H9 (cell line): ENCODE measurements at regions not wholly inside any gene's neighbourhood (a gene's known extent, or its start where the extent isn't known, plus 50 kb on each side); places are given as distances from the start of the nearest gene placed in this dataset.

Experiments used
- DNase-seq: peaks from one replicate; pipeline ENCODE4 v3.0.0-alpha.2; 2017
- H2AFZ ChIP-seq: one replicate; pipeline ENCODE4 v1.6.1; 2013; ENCODE audit warnings: mild to moderate bottlenecking, low read length, control low read depth, moderate library complexity
- H2AK5ac ChIP-seq: 2 replicates; pipeline ENCODE4 v1.6.1; 2013; ENCODE audit warnings: low read length, control low read depth, mixed read lengths; ENCODE audit not compliant: insufficient read length
- H2BK120ac ChIP-seq: one replicate; pipeline ENCODE4 v1.6.1; 2013; ENCODE audit warnings: low read depth, mild to moderate bottlenecking, low read length, control low read depth, inconsistent platforms; ENCODE audit not compliant: poor library complexity, severe bottlenecking
- H2BK12ac ChIP-seq: 2 replicates; pipeline ENCODE4 v1.6.1; 2013; ENCODE audit warnings: low read length, control low read depth, mixed read lengths, low read depth; ENCODE audit not compliant: insufficient read length
- H2BK15ac ChIP-seq: 2 replicates; pipeline ENCODE4 v1.6.1; 2013; ENCODE audit warnings: low read depth, low read length, control low read depth
- H2BK20ac ChIP-seq: one replicate; pipeline ENCODE4 v1.6.1; 2013; ENCODE audit warnings: low read depth, mild to moderate bottlenecking, low read length, control low read depth, inconsistent platforms; ENCODE audit not compliant: poor library complexity, severe bottlenecking
- H2BK5ac ChIP-seq: 2 replicates; pipeline ENCODE4 v1.6.1; 2013; ENCODE audit warnings: low read length, control low read depth, mixed read lengths; ENCODE audit not compliant: insufficient read length
- H3K14ac ChIP-seq: 2 replicates; pipeline ENCODE4 v1.6.1; 2013; ENCODE audit warnings: low read length, control low read depth; ENCODE audit not compliant: insufficient read depth
- H3K18ac ChIP-seq: 2 replicates; pipeline ENCODE4 v1.6.1; 2013; ENCODE audit warnings: low read depth, mild to moderate bottlenecking, mixed read lengths, low read length, control low read depth; ENCODE audit not compliant: insufficient read length
- H3K23ac ChIP-seq: 2 replicates; pipeline ENCODE4 v1.6.1; 2013; ENCODE audit warnings: low read length, control low read depth, mixed read lengths, low read depth; ENCODE audit not compliant: insufficient read length
- H3K23me2 ChIP-seq: 2 replicates; pipeline ENCODE4 v1.6.1; 2013; ENCODE audit warnings: low read depth, mild to moderate bottlenecking, mixed read lengths, low read length, control low read depth; ENCODE audit not compliant: insufficient read length, poor library complexity, severe bottlenecking
- H3K27ac ChIP-seq: 2 replicates; pipeline ENCODE4 v1.5.1; 2013; ENCODE audit warnings: low read length, control low read depth, mixed read lengths, low read depth; ENCODE audit not compliant: insufficient read length
- H3K27me3 ChIP-seq: 2 replicates; pipeline ENCODE4 v1.6.1; 2013; ENCODE audit warnings: low read length, control low read depth, inconsistent platforms; ENCODE audit not compliant: insufficient read depth
- H3K4ac ChIP-seq: 2 replicates; pipeline ENCODE4 v1.6.1; 2013; ENCODE audit warnings: low read depth, mild to moderate bottlenecking, control low read depth, inconsistent platforms, low read length, moderate library complexity
- H3K4me1 ChIP-seq: 2 replicates; pipeline ENCODE4 v1.6.1; 2013; ENCODE audit warnings: low read length, control low read depth, inconsistent platforms; ENCODE audit not compliant: insufficient read depth
- H3K4me2 ChIP-seq: 2 replicates; pipeline ENCODE4 v1.6.1; 2013; ENCODE audit warnings: low read length, control low read depth, mixed read lengths; ENCODE audit not compliant: insufficient read length, insufficient read depth
- H3K56ac ChIP-seq: 2 replicates; pipeline ENCODE4 v1.6.1; 2013; ENCODE audit warnings: low read depth, mild to moderate bottlenecking, mixed read lengths, low read length, control low read depth; ENCODE audit not compliant: insufficient read length
- H3K79me1 ChIP-seq: 2 replicates; pipeline ENCODE4 v1.6.1; 2013; ENCODE audit warnings: low read depth, mild to moderate bottlenecking, moderate library complexity, low read length, control low read depth, inconsistent platforms; ENCODE audit not compliant: insufficient read depth, poor library complexity, severe bottlenecking
- H3K79me2 ChIP-seq: 2 replicates; pipeline ENCODE4 v1.6.1; 2013; ENCODE audit warnings: low read length, control low read depth, inconsistent platforms; ENCODE audit not compliant: insufficient read depth
- H3K9ac ChIP-seq: 2 replicates; pipeline ENCODE4 v1.6.1; 2013; ENCODE audit warnings: low read length, control low read depth, mixed read lengths; ENCODE audit not compliant: insufficient read length; ENCODE audit errors: extremely low read depth
- H3K9me3 ChIP-seq: one replicate; pipeline ENCODE4 v1.6.1; 2013; ENCODE audit warnings: low read depth, low read length, inconsistent platforms; ENCODE audit not compliant: control insufficient read depth
- H3T11ph ChIP-seq: one replicate; pipeline ENCODE4 v1.6.1; 2013; ENCODE audit warnings: mild to moderate bottlenecking, low read length, control low read depth, inconsistent platforms
- H4K20me1 ChIP-seq: one replicate; pipeline ENCODE4 v1.6.1; 2013; ENCODE audit not compliant: control insufficient read depth, insufficient read length, insufficient read depth
- H4K5ac ChIP-seq: 2 replicates; pipeline ENCODE4 v1.6.1; 2013; ENCODE audit warnings: low read depth, mild to moderate bottlenecking, mixed read lengths, low read length, control low read depth; ENCODE audit not compliant: insufficient read length
- H4K8ac ChIP-seq: replicated peaks from 2 replicates; pipeline ENCODE4 v1.6.1; 2013; ENCODE audit warnings: low read length, control low read depth, mixed read lengths, low read depth; ENCODE audit not compliant: insufficient read length
- H4K91ac ChIP-seq: 2 replicates; pipeline ENCODE4 v1.6.1; 2013; ENCODE audit warnings: low read depth, mild to moderate bottlenecking, moderate library complexity, mixed read lengths, low read length, control low read depth; ENCODE audit not compliant: insufficient read length
- H3K27ac Mint-ChIP-seq, 3 experiments: 2 replicates in 2 of 3; 3 replicates in 1 of 3; pipeline ENCODE4 v1.8.0; 2020 to 2021; ENCODE audit warnings: mixed read lengths in 3 of 3, mild to moderate bottlenecking in 1 of 3, moderate library complexity in 1 of 3
- H3K27me3 Mint-ChIP-seq: 2 replicates; pipeline ENCODE4 v1.8.0; 2021; ENCODE audit warnings: low read depth, mild to moderate bottlenecking, moderate library complexity, mixed read lengths
- H3K36me3 Mint-ChIP-seq, 3 experiments: 2 replicates in 2 of 3; 3 replicates in 1 of 3; pipeline ENCODE4 v1.8.0; 2020 to 2021; ENCODE audit warnings: low read depth in 3 of 3, mixed read lengths in 3 of 3; ENCODE audit not compliant: insufficient read depth in 1 of 3
- H3K4me1 Mint-ChIP-seq, 2 experiments: 2 replicates each; pipeline ENCODE4 v1.8.0; 2020; ENCODE audit warnings: mixed read lengths in 2 of 2
- H3K4me3 Mint-ChIP-seq, 2 experiments: 2 replicates in 1 of 2; 3 replicates in 1 of 2; pipeline ENCODE4 v1.8.0; 2020 to 2021; ENCODE audit warnings: mild to moderate bottlenecking in 2 of 2, mixed read lengths in 2 of 2, moderate library complexity in 1 of 2
- H3K9me3 Mint-ChIP-seq, 2 experiments: 2 replicates in 1 of 2; 3 replicates in 1 of 2; pipeline ENCODE4 v1.8.0; 2020; ENCODE audit warnings: mild to moderate bottlenecking in 2 of 2, mixed read lengths in 2 of 2, moderate library complexity in 1 of 2
- WGBS: extraction: QIAGEN DNeasy Blood & Tissue Kit; methylation state at CpG from one replicate; pipeline ENCODE4 v1.1.7; 2013; ENCODE audit warnings: missing lambda C conversion rate, low lambda C conversion rate, mixed read lengths; ENCODE audit not compliant: insufficient read length; ENCODE audit errors: extremely low coverage; 5-methylcytosine and 5-hydroxymethylcytosine counted together
- TF ChIP-seq, protein P1 (sequence below): fragments of 200-600 bp; sonication (generic); conservative IDR thresholded peaks from 3 replicates; pipeline ENCODE4 v1.8.0; 2021; ENCODE audit warnings: antibody characterized with exemption, mild to moderate bottlenecking

GRCh38 chr3:55309336-55309735, 177.8 kb downstream of the WNT5A start:
- no peak overlapping the region for H3T11ph ChIP-seq
- H2BK15ac ChIP-seq = no peak overlapping the region
- no peak overlapping the region for H2BK12ac ChIP-seq
- H3K23ac ChIP-seq = no peak overlapping the region
- Mint-ChIP-seq H3K4me1 (no peaks in the 10 kb centered on the region), H3K9me3 (no peaks in the 10 kb centered on the region), H3K4me3 (no peak overlapping the region), H3K27me3 (peaks cover 3% of the 10 kb centered on the region; the same call in 1 of the 2 replicates), H3K27ac (no peak overlapping the region; a peak in 1 of 7 replicates), H3K36me3 (no peaks in the 10 kb centered on the region)
- no peak overlapping the region for H2AFZ ChIP-seq
- no peak overlapping the region for H3K18ac ChIP-seq
- no peaks in the 10 kb centered on the region for H3K4me1 ChIP-seq
- H3K79me2 ChIP-seq = no peaks in the 10 kb centered on the region
- no peak for DNase-seq
- no peak overlapping the region for H3K27ac ChIP-seq
- H2AK5ac ChIP-seq = no peak overlapping the region
- no peak overlapping the region for H2BK20ac ChIP-seq
- no peaks in the 10 kb centered on the region for H3K9me3 ChIP-seq
- no peak overlapping the region for H4K5ac ChIP-seq
- H2BK5ac ChIP-seq = no peak overlapping the region
- H3K27me3 ChIP-seq = no peaks in the 10 kb centered on the region
- no peaks in the 10 kb centered on the region for H3K23me2 ChIP-seq
- no peak overlapping the region for H3K56ac ChIP-seq
- WGBS = no CpG with 5 or more reads among the region's 3 CpGs
- no peak overlapping the region for H2BK120ac ChIP-seq
- H4K8ac ChIP-seq = no peak overlapping the region
- no peaks in the 10 kb centered on the region for H4K20me1 ChIP-seq
- no peak overlapping the region for H3K4ac ChIP-seq
- H3K14ac ChIP-seq = no peak overlapping the region
- TF ChIP-seq, protein P1, sequence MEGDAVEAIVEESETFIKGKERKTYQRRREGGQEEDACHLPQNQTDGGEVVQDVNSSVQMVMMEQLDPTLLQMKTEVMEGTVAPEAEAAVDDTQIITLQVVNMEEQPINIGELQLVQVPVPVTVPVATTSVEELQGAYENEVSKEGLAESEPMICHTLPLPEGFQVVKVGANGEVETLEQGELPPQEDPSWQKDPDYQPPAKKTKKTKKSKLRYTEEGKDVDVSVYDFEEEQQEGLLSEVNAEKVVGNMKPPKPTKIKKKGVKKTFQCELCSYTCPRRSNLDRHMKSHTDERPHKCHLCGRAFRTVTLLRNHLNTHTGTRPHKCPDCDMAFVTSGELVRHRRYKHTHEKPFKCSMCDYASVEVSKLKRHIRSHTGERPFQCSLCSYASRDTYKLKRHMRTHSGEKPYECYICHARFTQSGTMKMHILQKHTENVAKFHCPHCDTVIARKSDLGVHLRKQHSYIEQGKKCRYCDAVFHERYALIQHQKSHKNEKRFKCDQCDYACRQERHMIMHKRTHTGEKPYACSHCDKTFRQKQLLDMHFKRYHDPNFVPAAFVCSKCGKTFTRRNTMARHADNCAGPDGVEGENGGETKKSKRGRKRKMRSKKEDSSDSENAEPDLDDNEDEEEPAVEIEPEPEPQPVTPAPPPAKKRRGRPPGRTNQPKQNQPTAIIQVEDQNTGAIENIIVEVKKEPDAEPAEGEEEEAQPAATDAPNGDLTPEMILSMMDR = no peak
- H3K9ac ChIP-seq = no peak overlapping the region
- no peak overlapping the region for H4K91ac ChIP-seq
- H3K4me2 ChIP-seq = no peak overlapping the region
- H3K79me1 ChIP-seq = no peaks in the 10 kb centered on the region
